ENCODE measurements at regions not wholly inside any gene's neighbourhood (a gene's known extent, or its start where the extent isn't known, plus 50 kb on each side); places are given as distances from the start of the nearest gene placed in this dataset.

DNA sequence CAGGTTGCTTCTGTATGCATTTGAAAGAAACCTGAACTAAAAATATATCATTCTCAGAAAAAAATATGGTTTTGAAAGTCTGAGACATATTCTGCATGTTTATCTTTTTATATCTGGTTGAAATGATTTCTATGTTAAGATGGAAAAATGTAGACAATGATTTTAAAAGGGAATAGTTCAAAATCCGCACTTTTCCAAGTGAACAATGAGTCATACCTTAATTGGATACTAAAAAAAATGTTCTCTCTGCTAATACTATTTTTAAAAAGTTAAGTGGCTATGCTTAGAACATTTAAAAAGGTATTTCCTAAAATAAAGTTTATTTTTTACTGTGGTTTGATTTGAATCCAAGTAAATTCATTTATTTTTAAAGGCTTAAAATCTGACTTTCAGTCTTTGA lies 801.4 kb downstream of the SLITRK6 start:
- Histone ChIP-seq H3K27ac (no peak overlapping the region), H3K4me1 (no peaks in the 10 kb centered on the region), H3K27me3 (no peaks in the 10 kb centered on the region), H3K36me3 (no peaks in the 10 kb centered on the region), H3K4me3 (no peak overlapping the region), H3K9me3 (no peaks in the 10 kb centered on the region)
- in situ Hi-C loops (cut with MboI; ENCODE audit: low sequenced_read_pairs in 4 of 4) (no loop called here), intact Hi-C loops (cut with DNase I; ENCODE audit: low total_unique reads) (no loop called here)
- TF ChIP-seq POLR2A (IDR thresholded peaks at IDR 0.05), result no peak
- no peak for TF ChIP-seq CTCF (IDR thresholded peaks at IDR 0.05 in 4 of 5, conservative IDR thresholded peaks at IDR 0.05 in 1 of 5)
- ATAC-seq (no peak), DNase-seq (no peak)

- TF ChIP-seq CTCF (IDR thresholded peaks at IDR 0.05 in 4 of 5, conservative IDR thresholded peaks at IDR 0.05 in 1 of 5) (no peak), POLR2A (IDR thresholded peaks at IDR 0.05) (no peak)
- no peak for DNase-seq
- H3K27me3 ChIP-seq, result no peaks in the 10 kb centered on the region
- intact Hi-C loops (cut with DNase I; ENCODE audit: low total_unique reads), result no loop called here
- H3K27ac ChIP-seq, result no peak overlapping the region
- no peak overlapping the region for H3K4me3 ChIP-seq
- H3K4me1 ChIP-seq, result no peaks in the 10 kb centered on the region
- no peak for ATAC-seq
- in situ Hi-C loops (cut with MboI; ENCODE audit: low sequenced_read_pairs in 4 of 4), result no loop called here
- H3K9me3 ChIP-seq, result no peaks in the 10 kb centered on the region
- no peaks in the 10 kb centered on the region for H3K36me3 ChIP-seq
Measured at GRCh38 chr13:84994582-84994981, 804.6 kb downstream of the SLITRK6 start.

- intact Hi-C loops (cut with DNase I; ENCODE audit: low total_unique reads), result no loop called here
- ATAC-seq (no peak), DNase-seq (no peak)
- no peaks in the 10 kb centered on the region for H3K9me3 ChIP-seq
- no peaks in the 10 kb centered on the region for H3K36me3 ChIP-seq
- H3K27ac ChIP-seq, result no peak overlapping the region
- H3K4me3 ChIP-seq, result no peak overlapping the region
- H3K27me3 ChIP-seq, result no peaks in the 10 kb centered on the region
- in situ Hi-C loops (cut with MboI; ENCODE audit: low sequenced_read_pairs in 4 of 4), result no loop called here
- H3K4me1 ChIP-seq, result no peaks in the 10 kb centered on the region
- no peak for TF ChIP-seq CTCF (IDR thresholded peaks at IDR 0.05 in 4 of 5, conservative IDR thresholded peaks at IDR 0.05 in 1 of 5)
- TF ChIP-seq POLR2A (IDR thresholded peaks at IDR 0.05), result no peak
Measured at GRCh38 chr13:84985860-84986259, 813.4 kb downstream of the SLITRK6 start.

DNA sequence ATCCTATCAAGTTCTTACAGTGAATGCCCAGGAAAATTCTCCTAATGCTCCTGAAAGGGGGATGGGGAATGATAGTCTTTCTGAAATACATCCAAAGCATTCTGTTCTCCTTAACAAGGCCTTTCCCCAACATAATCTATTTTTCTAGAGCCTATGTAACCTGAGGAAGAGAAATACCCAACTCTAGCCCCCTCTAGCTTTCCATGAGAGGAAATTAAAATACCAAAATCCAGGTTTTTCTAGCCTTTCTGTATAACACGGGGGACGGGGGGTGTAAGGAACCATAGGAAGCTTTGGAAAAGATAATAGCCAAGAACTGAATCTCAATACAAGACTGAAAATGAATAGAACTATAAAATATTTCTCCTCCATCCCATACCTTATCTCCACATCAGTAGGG lies 815.9 kb downstream of the SLITRK6 start:
- Histone ChIP-seq H3K36me3 (no peaks in the 10 kb centered on the region), H3K4me1 (no peaks in the 10 kb centered on the region), H3K4me3 (no peak overlapping the region), H3K9me3 (no peaks in the 10 kb centered on the region), H3K27ac (no peak overlapping the region), H3K27me3 (no peaks in the 10 kb centered on the region)
- TF ChIP-seq CTCF (IDR thresholded peaks at IDR 0.05 in 4 of 5, conservative IDR thresholded peaks at IDR 0.05 in 1 of 5) (no peak), POLR2A (IDR thresholded peaks at IDR 0.05) (no peak)
- in situ Hi-C loops (cut with MboI; ENCODE audit: low sequenced_read_pairs in 4 of 4) (no loop called here), intact Hi-C loops (cut with DNase I; ENCODE audit: low total_unique reads) (no loop called here)
- ATAC-seq, result no peak
- no peak for DNase-seq

GRCh38 chr13:84980571-84980970 lies 818.6 kb downstream of the SLITRK6 start:
- in situ Hi-C loops (cut with MboI; ENCODE audit: low sequenced_read_pairs in 4 of 4), result no loop called here
- TF ChIP-seq CTCF (IDR thresholded peaks at IDR 0.05 in 4 of 5, conservative IDR thresholded peaks at IDR 0.05 in 1 of 5) (no peak), POLR2A (IDR thresholded peaks at IDR 0.05) (no peak)

More at GRCh38 chr13:84980571-84980970, 818.6 kb downstream of the SLITRK6 start:
- ATAC-seq (no peak), DNase-seq (no peak)
- Histone ChIP-seq H3K4me3 (no peak overlapping the region), H3K27ac (no peak overlapping the region), H3K27me3 (no peaks in the 10 kb centered on the region), H3K9me3 (no peaks in the 10 kb centered on the region), H3K36me3 (no peaks in the 10 kb centered on the region), H3K4me1 (no peaks in the 10 kb centered on the region)
- intact Hi-C loops (cut with DNase I; ENCODE audit: low total_unique reads), result no loop called here
